ENCODE measurements at regions not wholly inside any gene's neighbourhood (a gene's known extent, or its start where the extent isn't known, plus 50 kb on each side); places are given as distances from the start of the nearest gene placed in this dataset.

- TF ChIP-seq CHD4 (IDR thresholded peaks at IDR 0.05; ENCODE audit: insufficient read depth, insufficient replicate concordance, low read depth, low read length, poor library complexity, severe bottlenecking) (no peak), KDM4B (IDR thresholded peaks at IDR 0.05; ENCODE audit: borderline replicate concordance in 2 of 2, low read depth in 1 of 2) (no peak), BHLHE40 (IDR thresholded peaks at IDR 0.05; ENCODE audit: low read length) (no peak), EZH2 (IDR thresholded peaks at IDR 0.05; ENCODE audit: borderline replicate concordance, low read depth, low read length) (no peak), ZNF57 (CRISPR knock-in tag; IDR thresholded peaks at IDR 0.05) (no peak), ZBTB11 (CRISPR knock-in tag; IDR thresholded peaks at IDR 0.05) (no peak), MTF1 (CRISPR knock-in tag; IDR thresholded peaks at IDR 0.05; ENCODE audit: borderline replicate concordance) (no peak), CBFB (CRISPR knock-in tag; IDR thresholded peaks at IDR 0.05) (no peak), AFF4 (CRISPR knock-in tag; IDR thresholded peaks at IDR 0.05) (no peak), ZNF174 (CRISPR knock-in tag; IDR thresholded peaks at IDR 0.05) (no peak)
- Histone ChIP-seq H4K20me1 (replicated peaks; ENCODE audit: control insufficient read depth, insufficient read depth, low read length) (no peaks in the 10 kb centered on the region), H3K4me1 (replicated peaks in 1 of 2; ENCODE audit: control insufficient read depth in 2 of 2, insufficient read depth in 2 of 2, low read length in 2 of 2) (no peaks in the 10 kb centered on the region), H3K27ac (ENCODE audit: extremely low read depth, low read depth, low read length) (no peak overlapping the region), H3K27me3 (ENCODE audit: control insufficient read depth in 2 of 2, insufficient read depth in 2 of 2, low read length in 2 of 2) (no peaks in the 10 kb centered on the region), H3K4me3 (no peak overlapping the region), H3K36me3 (ENCODE audit: control insufficient read depth, insufficient read depth, low read length) (no peaks in the 10 kb centered on the region), H2AFZ (ENCODE audit: low read depth, low read length) (no peak overlapping the region), H3K9ac (ENCODE audit: insufficient read depth in 1 of 2, low read depth in 2 of 2, low read length in 2 of 2) (no peak overlapping the region), H3K9me1 (ENCODE audit: control insufficient read depth, insufficient read depth, low read length) (no peaks in the 10 kb centered on the region), H3K4me2 (ENCODE audit: insufficient read depth, low read length) (no peak overlapping the region), H3K79me2 (ENCODE audit: control insufficient read depth, insufficient read depth, low read length) (no peaks in the 10 kb centered on the region), H3K9me3 (replicated peaks; ENCODE audit: control insufficient read depth, insufficient read depth, low read depth, low read length) (no peaks in the 10 kb centered on the region)
- 0% methylated on average over 5 of the region's 5 CpGs for WGBS (ENCODE audit: insufficient coverage, low coverage, missing lambda C conversion rate)
- CTCF ChIA-PET (ENCODE audit: low intra/inter-chr PET ratio) = no interaction called here
- in situ Hi-C loops (cut with MboI) = no loop called here
- DNase-seq (ENCODE audit: extremely low read depth in 1 of 4, low spot score in 3 of 4) (no peak), ATAC-seq (no peak), FAIRE-seq (no peak)
- intact Hi-C loops (cut with micrococcal nuclease) = no loop called here
- POLR2A ChIA-PET = no interaction called here
- no TSS peak for BruUV-seq (replicated peaks)
Measured at GRCh38 chr3:16793321-16793720, 91.4 kb upstream of the PLCL2 start.

Data from K562 (cell line).